Pons (tissue), 1 donor: ENCODE measurements at regions not wholly inside any gene's neighbourhood (a gene's known extent, or its start where the extent isn't known, plus 50 kb on each side); places are given as distances from the start of the nearest gene placed in this dataset.

Source experiments
- DNase-seq: peaks from one replicate; pipeline ENCODE4 v3.0.0-alpha.2; 2016; ENCODE audit warnings: low spot score

GRCh38 chr12:103181366-103182152 lies 224.1 kb downstream of the ASCL1 start:
- no peak for DNase-seq

GRCh38 chr12:103182299-103182698 lies 224.8 kb downstream of the ASCL1 start:
- no peak for DNase-seq

DNA sequence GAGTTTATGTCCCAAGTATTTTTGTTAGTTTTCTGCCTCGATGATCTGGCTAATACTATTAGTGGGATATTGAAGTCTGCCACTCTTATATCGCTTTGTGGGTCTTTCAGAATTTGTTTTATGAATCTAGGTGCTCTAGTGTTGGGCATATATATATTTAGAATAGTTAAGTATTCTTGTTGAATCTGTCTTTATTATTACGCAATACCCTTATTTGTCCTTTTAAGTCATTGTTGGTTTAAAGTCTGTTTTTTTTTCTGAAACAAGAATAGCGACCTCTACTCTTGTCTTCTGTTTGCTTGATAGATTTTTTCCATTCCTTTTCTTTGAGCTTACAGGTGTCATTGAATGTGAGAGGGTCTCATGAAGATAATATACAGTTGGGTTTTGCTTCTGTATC lies 239.0 kb downstream of the ASCL1 start:
- no peak for DNase-seq

DNA sequence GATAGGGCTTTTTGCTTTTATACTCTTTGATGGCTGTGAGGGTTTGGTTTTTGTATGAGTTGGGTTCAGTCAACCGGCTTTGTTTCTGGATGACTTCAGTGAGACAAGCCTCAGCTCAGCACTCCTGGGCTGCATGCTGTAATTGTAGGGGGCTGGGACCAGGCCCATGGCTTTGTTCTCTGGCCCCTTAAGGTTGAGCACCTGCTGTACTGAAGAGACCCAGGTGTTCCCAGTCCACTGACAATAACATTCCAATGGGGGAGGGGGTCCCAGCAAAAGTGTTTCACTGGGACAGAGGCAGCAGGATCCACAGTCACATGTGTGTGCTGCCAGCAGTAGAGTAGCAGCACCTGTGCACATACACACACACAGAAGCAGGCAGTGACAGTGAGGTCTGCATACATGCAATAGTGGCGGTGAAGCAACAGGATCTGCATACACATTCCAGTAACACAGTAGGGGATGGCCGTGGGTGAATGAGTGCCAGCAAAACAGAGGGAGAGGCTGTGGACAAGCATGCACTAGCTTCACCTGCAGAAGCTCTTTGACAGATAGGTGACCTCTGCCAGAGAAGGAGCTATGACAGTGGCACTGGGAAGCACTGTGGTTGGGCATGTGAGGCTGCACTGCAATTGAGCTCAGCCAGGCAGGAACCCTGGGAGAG lies 240.4 kb downstream of the ASCL1 start:
- no peak for DNase-seq

GRCh38 chr12:103198499-103198898 lies 241.0 kb downstream of the ASCL1 start:
- no peak for DNase-seq

- DNase-seq, result no peak
Observed at GRCh38 chr12:103205906-103206305, 248.4 kb downstream of the ASCL1 start.

DNA sequence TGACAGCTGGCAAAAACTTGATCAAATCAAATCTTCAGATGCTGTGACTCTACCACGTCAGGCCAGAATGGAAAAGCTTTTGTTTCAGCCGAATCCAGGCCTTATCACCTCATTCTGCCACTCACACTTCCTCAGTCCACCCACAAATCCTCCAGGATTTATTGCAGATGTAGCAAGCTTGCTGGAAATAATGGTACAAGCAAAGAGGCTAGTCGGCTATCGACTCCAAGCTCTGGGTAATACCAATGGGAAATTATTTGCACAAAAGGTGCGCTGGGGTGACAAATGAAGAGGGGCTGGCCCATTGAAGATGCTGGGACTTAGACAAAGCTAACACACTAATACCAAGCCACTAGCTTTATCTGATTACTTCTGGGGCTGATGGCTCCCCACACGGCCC lies 250.5 kb downstream of the ASCL1 start:
- DNase-seq, result no peak

- DNase-seq, result no peak
Observed at GRCh38 chr12:103241184-103241583, 254.6 kb downstream of the C12orf42 start.

GRCh38 chr12:103244596-103244995 lies 251.2 kb downstream of the C12orf42 start:
- no peak for DNase-seq

DNA sequence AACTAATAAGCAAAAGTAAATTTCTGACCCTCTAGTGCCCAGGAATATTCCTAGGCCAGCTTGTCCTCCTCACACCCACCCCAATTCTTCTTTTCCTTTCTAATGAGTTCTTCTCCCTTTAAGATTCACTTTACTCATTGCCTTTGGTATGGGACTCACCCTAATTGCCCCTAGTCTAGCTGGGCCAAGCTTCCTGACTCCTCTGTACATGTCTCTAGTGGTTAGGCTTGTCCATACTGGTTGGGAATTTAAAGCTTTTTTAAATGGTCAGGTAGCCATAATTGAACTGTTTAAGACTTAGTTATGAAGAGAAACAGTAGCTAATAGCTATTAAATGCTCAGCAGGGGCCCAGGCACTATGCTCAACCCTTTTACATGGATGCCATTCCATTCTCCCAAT lies 248.2 kb downstream of the C12orf42 start:
- DNase-seq, result no peak

GRCh38 chr12:103249607-103250006 lies 246.2 kb downstream of the C12orf42 start:
- DNase-seq, result no peak

GRCh38 chr12:103250487-103250886 lies 245.3 kb downstream of the C12orf42 start:
- DNase-seq, result no peak
